K562 (cell line): ENCODE measurements at regions not wholly inside any gene's neighbourhood (a gene's known extent, or its start where the extent isn't known, plus 50 kb on each side); places are given as distances from the start of the nearest gene placed in this dataset.

Experiments used
- ATAC-seq: fragments of 200-7000 bp; cut with Tn5 transposase; 3 replicates; pipeline ENCODE4 v1.9.1; 2020; ENCODE audit warnings: moderate library complexity
- BruUV-seq: library from RNA; stranded (reverse); fragments of 400-500 nt; replicated peaks from 2 replicates; lab custom pipeline; 2021; lab: Mats Ljungman, UMichigan
- CTCF ChIA-PET: fragments of 300-600 bp; formaldehyde crosslinking; extraction: SDS; loops from one replicate; lab custom pipeline; 2021; ENCODE audit warnings: low intra/inter-chr PET ratio; lab: Yijun Ruan, JAX
- POLR2A ChIA-PET: fragments of 300-600, 350-650 bp; sonication (Branson Sonifier 250); formaldehyde crosslinking; extraction: SDS; loops from one replicate; lab custom pipeline; 2021; ENCODE audit warnings: antibody characterized with exemption, inconsistent platforms; lab: Yijun Ruan, JAX
- DNase-seq, 4 experiments: peaks; one replicate each; pipeline versions ENCODE4 v3.0.0 to v3.0.0-alpha.2; 2011 to 2018; ENCODE audit warnings: low spot score in 3 of 4, mixed read lengths in 3 of 4; ENCODE audit errors: extremely low read depth in 1 of 4
- FAIRE-seq: peaks from 2 replicates; lab custom pipeline; 2011; peaks lifted over from hg19 to GRCh38; lab: Jason Lieb, UNC
- H2AFZ ChIP-seq: 2 replicates; pipeline ENCODE4 v1.6.0; 2011; ENCODE audit warnings: low read depth, low read length, control low read depth, inconsistent platforms
- H3K27ac ChIP-seq: fragments of 200-600 bp; 3 replicates; pipeline ENCODE4 v1.8.0; 2011; ENCODE audit warnings: low read depth, mild to moderate bottlenecking, control low read depth, inconsistent platforms, low read length, moderate library complexity, mixed read lengths; ENCODE audit errors: extremely low read depth
- H3K27me3 ChIP-seq, 2 experiments: fragments of 300-600 bp in 1 of 2; 2 replicates in 1 of 2; 3 replicates in 1 of 2; pipeline versions ENCODE4 v1.6.0 to v1.8.0; 2011; ENCODE audit warnings: inconsistent platforms in 2 of 2, low read length in 2 of 2, mild to moderate bottlenecking in 1 of 2, mixed read lengths in 1 of 2, moderate library complexity in 1 of 2; ENCODE audit not compliant: control insufficient read depth in 2 of 2, insufficient read depth in 2 of 2
- H3K36me3 ChIP-seq: fragments of 300-600 bp; 3 replicates; pipeline ENCODE4 v1.8.0; 2011; ENCODE audit warnings: mild to moderate bottlenecking, low read length, inconsistent platforms; ENCODE audit not compliant: control insufficient read depth, insufficient read depth
- H3K4me1 ChIP-seq, 2 experiments: fragments of 200-600 bp in 1 of 2; replicated peaks in 1 of 2; 2 replicates in 1 of 2; 3 replicates in 1 of 2; pipeline versions ENCODE4 v1.5.1 to v1.8.0; 2011; ENCODE audit warnings: inconsistent platforms in 2 of 2, low read length in 2 of 2, mild to moderate bottlenecking in 1 of 2, mixed read lengths in 1 of 2, moderate library complexity in 1 of 2; ENCODE audit not compliant: control insufficient read depth in 2 of 2, insufficient read depth in 2 of 2
- H3K4me2 ChIP-seq: 2 replicates; pipeline ENCODE4 v1.6.1; 2011; ENCODE audit warnings: low read length, control low read depth, inconsistent platforms, mixed read lengths; ENCODE audit not compliant: insufficient read depth
- H3K4me3 ChIP-seq: fragments of 200-600 bp; sonication (generic), shearing (Covaris generic); 2 replicates; pipeline ENCODE4 v1.5.1; 2016; ENCODE audit warnings: control low read depth, inconsistent platforms
- H3K79me2 ChIP-seq: fragments of 200-600 bp; 3 replicates; pipeline ENCODE4 v1.8.0; 2011; ENCODE audit warnings: low read length, inconsistent platforms; ENCODE audit not compliant: control insufficient read depth, insufficient read depth
- H3K9ac ChIP-seq, 2 experiments: 2 replicates each; pipeline versions ENCODE4 v1.6.0 to v1.6.1; 2011; ENCODE audit warnings: low read depth in 2 of 2, low read length in 2 of 2, control low read depth in 1 of 2, inconsistent platforms in 1 of 2, mild to moderate bottlenecking in 1 of 2, mixed read lengths in 1 of 2; ENCODE audit not compliant: insufficient read depth in 1 of 2
- H3K9me1 ChIP-seq: one replicate; pipeline ENCODE4 v1.6.0; 2011; ENCODE audit warnings: inconsistent platforms, mild to moderate bottlenecking, low read length, moderate library complexity; ENCODE audit not compliant: control insufficient read depth, insufficient read depth
- H3K9me3 ChIP-seq: replicated peaks from 2 replicates; pipeline ENCODE4 v1.5.1; 2011; ENCODE audit warnings: low read depth, low read length, inconsistent platforms; ENCODE audit not compliant: control insufficient read depth, insufficient read depth
- H4K20me1 ChIP-seq: replicated peaks from 2 replicates; pipeline ENCODE4 v1.6.1; 2011; ENCODE audit warnings: low read length, inconsistent platforms, mixed read lengths; ENCODE audit not compliant: control insufficient read depth, insufficient read depth
- MTA2 ChIP-seq: fragments of 450-650 bp; IDR thresholded peaks from 2 replicates; pipeline ENCODE4 v1.6.1; 2016; ENCODE audit warnings: low read depth
- ZNF311 ChIP-seq: fragments of 250-450 bp; sonication (Bioruptor Pico); IDR thresholded peaks from 2 replicates; pipeline ENCODE4 v1.4.0; 2020; ENCODE audit warnings: mild to moderate bottlenecking, moderate library complexity
- WGBS: fragments of 100-300 bp; shearing (Covaris generic); methylation state at CpG from one replicate; pipeline ENCODE4 v1.1.6; 2016; ENCODE audit warnings: low coverage, mixed read lengths; ENCODE audit not compliant: insufficient coverage; ENCODE audit errors: missing lambda C conversion rate; 5-methylcytosine and 5-hydroxymethylcytosine counted together
- in situ Hi-C: fragments of 300-500 bp; cut with MboI; formaldehyde crosslinking; loops from 4 replicates; pipeline ENCODE4 v1.15.0; 2018; ENCODE audit warnings: inconsistent platforms, mixed read lengths
- intact Hi-C: fragments of 100-400 bp; cut with micrococcal nuclease; formaldehyde crosslinking; loops from 2 replicates; pipeline ENCODE4 v1.14.2; 2022
- TF ChIP-seq, protein P1 (sequence below): fragments of 250-450 bp; sonication (Bioruptor Pico); IDR thresholded peaks from 2 replicates; pipeline ENCODE4 v1.4.0; 2020
- TF ChIP-seq, protein P2 (sequence below): sonication (generic); formaldehyde crosslinking; IDR thresholded peaks from 2 replicates; pipeline ENCODE4 v1.5.0; 2020; ENCODE audit warnings: missing genetic modification reagents

DNA sequence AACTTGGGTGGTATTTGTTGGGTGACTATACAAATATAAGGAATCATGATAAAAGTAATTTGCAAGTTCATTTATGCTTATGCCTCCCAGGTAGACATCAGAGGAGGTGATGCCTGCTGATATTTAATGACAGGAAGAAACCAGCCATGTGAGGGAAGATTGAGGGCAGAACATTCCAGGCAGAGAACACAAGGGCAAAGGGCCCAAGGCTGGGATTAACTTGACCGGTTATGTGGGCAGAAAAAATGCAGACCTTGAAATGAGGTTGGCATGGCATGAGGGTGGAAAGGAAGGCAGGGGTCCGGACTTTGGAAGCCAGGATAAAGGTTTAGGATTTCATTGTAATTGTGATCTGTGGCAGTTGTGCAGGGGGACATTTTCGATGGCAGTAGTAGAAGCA lies 68.0 kb upstream of the MTPN start:
- WGBS, result 26% methylated on average over 3 of the region's 3 CpGs

GRCh38 chr7:136039577-136040345 lies 62.6 kb upstream of the MTPN start:
- Histone ChIP-seq H3K79me2 (no peaks in the 10 kb centered on the region), H3K4me3 (no peak overlapping the region), H3K4me1 (peaks cover 0 to 3% of the 10 kb centered on the region in 2 experiments; a peak in 2 of 5 replicates), H3K27me3 (no peaks in the 10 kb centered on the region), H3K9ac (no peak overlapping the region), H3K9me3 (no peaks in the 10 kb centered on the region), H4K20me1 (no peaks in the 10 kb centered on the region), H3K36me3 (no peaks in the 10 kb centered on the region), H3K4me2 (no peak overlapping the region), H3K27ac (no peak overlapping the region), H2AFZ (peak overlapping the region; percentile 26; the same call in 1 of the 2 replicates), H3K9me1 (no peaks in the 10 kb centered on the region)
- 54% methylated on average over 5 of the region's 5 CpGs for WGBS
- in situ Hi-C loops (no loop called here), intact Hi-C loops (no loop called here)
- no peak for DNase-seq
- CTCF ChIA-PET, result interaction anchor here (0.7 kb wide), 1 partner anchor 28 kb away, joined by 3 read pairs; no protein-coding TSS in a partner anchor
- no peak for FAIRE-seq
- POLR2A ChIA-PET, result no interaction called here
- BruUV-seq, result no TSS peak
- ATAC-seq, result no peak
- TF ChIP-seq, protein P1, sequence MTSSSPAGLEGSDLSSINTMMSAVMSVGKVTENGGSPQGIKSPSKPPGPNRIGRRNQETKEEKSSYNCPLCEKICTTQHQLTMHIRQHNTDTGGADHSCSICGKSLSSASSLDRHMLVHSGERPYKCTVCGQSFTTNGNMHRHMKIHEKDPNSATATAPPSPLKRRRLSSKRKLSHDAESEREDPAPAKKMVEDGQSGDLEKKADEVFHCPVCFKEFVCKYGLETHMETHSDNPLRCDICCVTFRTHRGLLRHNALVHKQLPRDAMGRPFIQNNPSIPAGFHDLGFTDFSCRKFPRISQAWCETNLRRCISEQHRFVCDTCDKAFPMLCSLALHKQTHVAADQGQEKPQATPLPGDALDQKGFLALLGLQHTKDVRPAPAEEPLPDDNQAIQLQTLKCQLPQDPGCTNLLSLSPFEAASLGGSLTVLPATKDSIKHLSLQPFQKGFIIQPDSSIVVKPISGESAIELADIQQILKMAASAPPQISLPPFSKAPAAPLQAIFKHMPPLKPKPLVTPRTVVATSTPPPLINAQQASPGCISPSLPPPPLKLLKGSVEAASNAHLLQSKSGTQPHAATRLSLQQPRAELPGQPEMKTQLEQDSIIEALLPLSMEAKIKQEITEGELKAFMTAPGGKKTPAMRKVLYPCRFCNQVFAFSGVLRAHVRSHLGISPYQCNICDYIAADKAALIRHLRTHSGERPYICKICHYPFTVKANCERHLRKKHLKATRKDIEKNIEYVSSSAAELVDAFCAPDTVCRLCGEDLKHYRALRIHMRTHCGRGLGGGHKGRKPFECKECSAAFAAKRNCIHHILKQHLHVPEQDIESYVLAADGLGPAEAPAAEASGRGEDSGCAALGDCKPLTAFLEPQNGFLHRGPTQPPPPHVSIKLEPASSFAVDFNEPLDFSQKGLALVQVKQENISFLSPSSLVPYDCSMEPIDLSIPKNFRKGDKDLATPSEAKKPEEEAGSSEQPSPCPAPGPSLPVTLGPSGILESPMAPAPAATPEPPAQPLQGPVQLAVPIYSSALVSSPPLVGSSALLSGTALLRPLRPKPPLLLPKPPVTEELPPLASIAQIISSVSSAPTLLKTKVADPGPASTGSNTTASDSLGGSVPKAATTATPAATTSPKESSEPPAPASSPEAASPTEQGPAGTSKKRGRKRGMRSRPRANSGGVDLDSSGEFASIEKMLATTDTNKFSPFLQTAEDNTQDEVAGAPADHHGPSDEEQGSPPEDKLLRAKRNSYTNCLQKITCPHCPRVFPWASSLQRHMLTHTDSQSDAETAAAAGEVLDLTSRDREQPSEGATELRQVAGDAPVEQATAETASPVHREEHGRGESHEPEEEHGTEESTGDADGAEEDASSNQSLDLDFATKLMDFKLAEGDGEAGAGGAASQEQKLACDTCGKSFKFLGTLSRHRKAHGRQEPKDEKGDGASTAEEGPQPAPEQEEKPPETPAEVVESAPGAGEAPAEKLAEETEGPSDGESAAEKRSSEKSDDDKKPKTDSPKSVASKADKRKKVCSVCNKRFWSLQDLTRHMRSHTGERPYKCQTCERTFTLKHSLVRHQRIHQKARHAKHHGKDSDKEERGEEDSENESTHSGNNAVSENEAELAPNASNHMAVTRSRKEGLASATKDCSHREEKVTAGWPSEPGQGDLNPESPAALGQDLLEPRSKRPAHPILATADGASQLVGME (CRISPR knock-in tag), result no peak

More for the DNA sequence above, 68.0 kb upstream of the MTPN start:
- in situ Hi-C loops (no loop called here), intact Hi-C loops (no loop called here)
- no peak overlapping the region for H2AFZ ChIP-seq
- TF ChIP-seq, protein P2, sequence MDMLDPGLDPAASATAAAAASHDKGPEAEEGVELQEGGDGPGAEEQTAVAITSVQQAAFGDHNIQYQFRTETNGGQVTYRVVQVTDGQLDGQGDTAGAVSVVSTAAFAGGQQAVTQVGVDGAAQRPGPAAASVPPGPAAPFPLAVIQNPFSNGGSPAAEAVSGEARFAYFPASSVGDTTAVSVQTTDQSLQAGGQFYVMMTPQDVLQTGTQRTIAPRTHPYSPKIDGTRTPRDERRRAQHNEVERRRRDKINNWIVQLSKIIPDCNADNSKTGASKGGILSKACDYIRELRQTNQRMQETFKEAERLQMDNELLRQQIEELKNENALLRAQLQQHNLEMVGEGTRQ (CRISPR knock-in tag), result no peak
- TF ChIP-seq ZNF311 (CRISPR knock-in tag), result no peak
- no peak for TF ChIP-seq MTA2
- ChIA-PET CTCF (no interaction called here), POLR2A (no interaction called here)
- H3K4me2 ChIP-seq, result no peak overlapping the region
- H3K9ac ChIP-seq, result no peak overlapping the region
- DNase-seq (no peak), FAIRE-seq (no peak), ATAC-seq (no peak)
- no TSS peak for BruUV-seq
- no peaks in the 10 kb centered on the region for H3K27me3 ChIP-seq
- no peaks in the 10 kb centered on the region for H4K20me1 ChIP-seq
- H3K9me3 ChIP-seq, result 0 out of 2 replicates have a peak, but pooled peaks cover 3% of the 10 kb centered on the region
- H3K79me2 ChIP-seq, result no peaks in the 10 kb centered on the region
- H3K36me3 ChIP-seq, result no peaks in the 10 kb centered on the region
- no peaks in the 10 kb centered on the region for H3K9me1 ChIP-seq
- no peak overlapping the region for H3K27ac ChIP-seq
- peaks cover 4 to 10% of the 10 kb centered on the region in 2 experiments; a peak in 3 of 5 replicates for H3K4me1 ChIP-seq
- H3K4me3 ChIP-seq, result no peak overlapping the region
